Midbrain (tissue), 1 donor: ENCODE measurements at regions not wholly inside any gene's neighbourhood (a gene's known extent, or its start where the extent isn't known, plus 50 kb on each side); places are given as distances from the start of the nearest gene placed in this dataset.

Source experiments
- DNase-seq: peaks from one replicate; lab custom pipeline; 2025; lab: John Stamatoyannopoulos, UW

DNA sequence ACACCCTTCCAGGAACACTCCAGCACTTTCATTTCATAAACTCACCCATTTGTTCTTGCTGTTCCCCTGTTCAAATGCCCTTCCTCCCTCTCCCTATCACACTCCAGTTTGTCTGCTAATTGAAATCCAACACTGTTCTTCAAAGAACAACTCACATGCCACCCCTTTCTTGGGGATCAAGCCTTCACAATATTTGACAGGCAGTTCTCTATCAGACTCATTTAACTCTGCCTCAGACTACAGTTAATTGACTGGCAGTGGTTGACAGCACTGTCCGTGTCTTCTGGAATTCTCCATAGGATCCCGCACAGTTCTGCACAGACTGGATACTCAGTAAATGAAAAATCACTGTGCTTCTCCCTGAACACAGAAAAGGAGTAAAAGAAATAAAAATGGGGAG is 87.8 kb downstream of the PMP22 start:
- DNase-seq = no peak

- no peak for DNase-seq
These were observed 89.8 kb downstream of the PMP22 start for GRCh38 chr17:15175356-15175755.

GRCh38 chr17:15171167-15172047 is 93.7 kb downstream of the PMP22 start:
- DNase-seq = peak; percentile 54

- no peak for DNase-seq
These were observed 95.5 kb downstream of the PMP22 start for GRCh38 chr17:15169676-15170075.

- no peak for DNase-seq
These were observed 96.7 kb downstream of the PMP22 start for GRCh38 chr17:15168379-15168778.

DNA sequence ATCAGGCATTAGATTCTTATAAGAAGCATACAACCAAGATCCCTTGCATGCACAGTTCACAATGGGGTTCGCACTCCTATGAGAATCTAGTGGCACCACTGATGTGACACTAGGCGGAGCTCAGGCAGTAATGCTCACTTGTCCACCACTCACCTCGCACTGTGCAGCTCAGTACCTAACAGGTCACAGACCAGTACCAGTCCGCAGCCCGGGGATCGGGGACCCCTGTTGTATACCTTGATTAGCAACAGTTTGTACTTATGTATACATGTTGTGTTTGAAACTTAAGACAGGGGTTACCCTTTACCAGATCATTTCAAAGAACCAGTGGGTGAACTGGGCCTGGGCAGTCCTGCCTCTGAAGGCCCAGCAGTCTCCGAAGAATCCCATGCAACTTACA is 103.7 kb downstream of the PMP22 start:
- no peak for DNase-seq

DNA sequence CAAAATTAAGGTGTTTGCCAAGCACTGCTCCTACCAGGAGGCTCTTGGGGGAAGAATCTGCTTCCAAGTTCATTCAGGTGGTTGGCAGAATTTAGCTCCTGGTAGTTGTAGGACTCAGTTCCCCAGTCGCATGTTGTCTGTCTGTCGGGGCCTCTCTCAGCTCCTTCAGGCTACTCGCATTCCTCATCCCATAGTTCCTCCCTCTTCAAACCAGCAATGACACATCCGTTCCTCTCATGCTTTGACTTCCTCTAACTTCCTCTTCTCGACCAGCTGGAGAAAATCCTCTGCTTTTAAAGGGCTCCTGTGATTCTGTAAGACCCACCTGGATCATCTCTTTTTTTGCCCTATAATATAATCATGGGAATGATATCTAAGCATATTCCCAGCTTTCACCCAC is 108.1 kb downstream of the PMP22 start:
- no peak for DNase-seq

GRCh38 chr17:15154618-15155017 is 110.5 kb downstream of the PMP22 start:
- no peak for DNase-seq

DNA sequence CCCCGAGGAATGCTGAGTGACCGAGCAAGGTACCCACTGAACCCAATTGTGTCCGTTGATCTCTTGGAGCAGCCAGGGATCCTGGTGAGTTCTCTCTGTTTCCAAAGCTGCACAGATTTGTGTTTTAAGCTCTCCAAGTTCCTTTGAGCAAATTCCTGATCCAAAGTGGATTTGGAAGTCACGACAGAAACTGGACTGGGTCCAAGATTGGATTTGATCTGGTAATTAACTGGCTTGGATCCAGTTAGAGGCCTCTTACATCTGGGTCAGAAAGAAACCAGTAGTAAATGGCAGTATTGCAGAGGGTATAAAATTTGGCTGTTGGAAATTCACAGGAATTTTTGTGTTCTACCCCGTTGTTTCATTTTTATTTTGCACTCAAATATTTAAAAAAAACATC is 119.5 kb downstream of the PMP22 start:
- DNase-seq = no peak

GRCh38 chr17:15143524-15143923 is 121.6 kb downstream of the PMP22 start:
- no peak for DNase-seq

GRCh38 chr17:15134363-15134762 is 130.8 kb downstream of the PMP22 start:
- no peak for DNase-seq

GRCh38 chr17:15133826-15134225 is 131.3 kb downstream of the PMP22 start:
- DNase-seq = no peak

DNA sequence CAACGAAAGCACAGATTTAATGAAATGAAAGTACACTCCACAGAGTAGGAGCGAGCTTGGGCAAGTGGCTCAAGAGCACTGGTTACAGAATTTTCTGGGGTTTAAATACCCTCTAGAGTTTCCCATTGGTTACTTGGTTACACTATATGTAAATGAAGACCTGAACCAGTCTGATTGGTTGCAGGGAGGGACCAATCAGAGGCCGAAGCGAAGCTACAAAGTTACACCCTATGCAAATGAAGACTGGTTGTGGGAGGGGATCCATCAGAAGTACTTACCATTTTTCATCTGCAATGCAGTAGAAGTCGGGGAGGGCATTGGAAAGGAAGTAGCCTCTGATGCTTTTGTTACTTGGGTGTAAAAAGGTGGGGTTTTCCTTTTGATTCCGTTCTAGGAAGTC is 132.0 kb downstream of the PMP22 start:
- no peak for DNase-seq

DNA sequence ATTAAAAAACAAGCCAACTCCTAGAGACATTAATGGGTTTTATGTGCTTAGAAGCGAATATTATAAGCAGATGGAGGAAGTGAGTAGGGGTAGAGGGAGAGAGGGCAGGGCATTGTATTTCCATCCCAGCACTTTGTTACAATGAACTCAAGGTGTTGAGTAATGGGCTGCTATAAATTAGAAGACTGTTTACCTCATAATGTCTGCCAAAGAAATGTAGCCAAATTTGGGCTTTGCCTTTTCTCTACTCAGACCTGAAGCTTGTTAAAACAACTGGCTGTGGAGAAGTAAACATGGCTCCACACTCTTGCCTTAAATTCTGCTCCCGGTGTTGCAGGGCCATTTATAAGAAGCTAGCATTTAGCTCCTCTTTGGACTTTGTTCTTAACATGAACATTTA is 134.7 kb downstream of the PMP22 start:
- DNase-seq = no peak

DNA sequence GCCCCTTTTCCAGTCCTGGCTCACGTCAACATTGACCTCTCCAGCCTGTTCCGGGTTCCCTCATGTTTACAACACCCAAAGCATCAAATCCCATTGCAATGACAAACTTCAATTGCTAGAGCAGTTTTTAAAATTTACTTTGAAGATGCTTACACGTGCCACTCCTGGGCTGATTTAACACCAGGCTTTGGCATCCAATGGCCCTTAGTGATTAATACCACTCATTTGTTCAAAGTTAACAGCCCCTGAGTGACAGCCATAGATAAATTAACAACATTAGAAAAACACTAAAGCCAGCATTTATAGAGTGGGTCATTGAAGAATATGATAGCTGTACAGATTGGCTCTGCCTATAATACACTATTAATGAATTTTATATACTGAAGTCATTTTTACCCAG is 135.1 kb downstream of the PMP22 start:
- DNase-seq = no peak

- no peak for DNase-seq
These were observed 140.4 kb downstream of the PMP22 start for GRCh38 chr17:15124746-15125145.

DNA sequence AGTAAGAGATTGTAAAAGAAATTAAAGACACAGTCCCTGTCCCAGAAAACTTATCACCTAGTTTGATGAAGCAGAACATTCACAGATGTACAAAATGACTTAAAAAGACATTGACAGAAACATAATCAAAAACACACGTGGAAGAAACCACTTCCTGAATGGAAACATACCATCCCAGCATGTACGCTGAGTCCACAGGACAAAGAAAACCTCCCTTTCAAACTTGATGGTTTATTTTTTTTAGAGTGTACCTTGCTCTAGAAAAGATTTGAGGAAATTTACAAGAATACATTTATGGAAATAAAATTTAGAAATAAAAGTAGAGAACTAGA is 140.9 kb downstream of the PMP22 start:
- no peak for DNase-seq

GRCh38 chr17:15123593-15124263 is 141.4 kb downstream of the PMP22 start:
- DNase-seq = no peak

- DNase-seq = no peak
These were observed 142.3 kb downstream of the PMP22 start for GRCh38 chr17:15122857-15123256.

GRCh38 chr17:15121426-15121825 is 143.7 kb downstream of the PMP22 start:
- no peak for DNase-seq

GRCh38 chr17:15119968-15120367 is 145.2 kb downstream of the PMP22 start:
- no peak for DNase-seq

GRCh38 chr17:15117239-15117638 is 147.9 kb downstream of the PMP22 start:
- DNase-seq = no peak

GRCh38 chr17:15112846-15113617 is 152.1 kb downstream of the PMP22 start:
- no peak for DNase-seq
